ENCODE measurements at regions not wholly inside any gene's neighbourhood (a gene's known extent, or its start where the extent isn't known, plus 50 kb on each side); places are given as distances from the start of the nearest gene placed in this dataset.

- no peak for DNase-seq (ENCODE audit: low read depth in 1 of 2, low spot score in 1 of 2)
- in situ Hi-C loops (cut with HindIII; ENCODE audit: low pct_unique_long_range_greater_than_20kb, low sequenced_read_pairs), result no loop called here
- TF ChIP-seq JUND (IDR thresholded peaks at IDR 0.05; ENCODE audit: low read depth), result no peak
These were observed 75.0 kb upstream of the CNTN6 start for GRCh38 chr3:1017870-1018269.

- no peak for DNase-seq (ENCODE audit: low read depth in 1 of 2, low spot score in 1 of 2)
- TF ChIP-seq JUND (IDR thresholded peaks at IDR 0.05; ENCODE audit: low read depth), result no peak
- in situ Hi-C loops (cut with HindIII; ENCODE audit: low pct_unique_long_range_greater_than_20kb, low sequenced_read_pairs), result no loop called here
These were observed 73.7 kb upstream of the CNTN6 start for GRCh38 chr3:1019157-1019556.

- in situ Hi-C loops (cut with HindIII; ENCODE audit: low pct_unique_long_range_greater_than_20kb, low sequenced_read_pairs), result no loop called here
- no peak for TF ChIP-seq JUND (IDR thresholded peaks at IDR 0.05; ENCODE audit: low read depth)
- no peak for DNase-seq (ENCODE audit: low read depth in 1 of 2, low spot score in 1 of 2)
These were observed 66.4 kb upstream of the CNTN6 start for GRCh38 chr3:1026395-1026794.

- no peak for DNase-seq (ENCODE audit: low read depth in 1 of 2, low spot score in 1 of 2)
- in situ Hi-C loops (cut with HindIII; ENCODE audit: low pct_unique_long_range_greater_than_20kb, low sequenced_read_pairs), result no loop called here
- no peak for TF ChIP-seq JUND (IDR thresholded peaks at IDR 0.05; ENCODE audit: low read depth)
These were observed 56.5 kb upstream of the CNTN6 start for GRCh38 chr3:1036207-1036826.

GRCh38 chr3:1037631-1038030, 55.2 kb upstream of the CNTN6 start:
- no peak for DNase-seq (ENCODE audit: low read depth in 1 of 2, low spot score in 1 of 2)
- in situ Hi-C loops (cut with HindIII; ENCODE audit: low pct_unique_long_range_greater_than_20kb, low sequenced_read_pairs), result no loop called here
- TF ChIP-seq JUND (IDR thresholded peaks at IDR 0.05; ENCODE audit: low read depth), result no peak
